Smooth muscle cell (in vitro differentiated cells): ENCODE measurements at regions not wholly inside any gene's neighbourhood (a gene's known extent, or its start where the extent isn't known, plus 50 kb on each side); places are given as distances from the start of the nearest gene placed in this dataset.

Source experiments
- DNase-seq: peaks from one replicate; lab custom pipeline; 2025; ENCODE audit not compliant: unreplicated experiment; lab: John Stamatoyannopoulos, UW
- H2AFZ ChIP-seq: fragments of 200-600 bp; sonication (generic); 2 replicates; pipeline ENCODE4 v1.6.0; 2016; ENCODE audit warnings: antibody characterized with exemption, low read depth, mild to moderate bottlenecking
- H3F3A ChIP-seq: fragments of 200-600 bp; sonication (generic); 2 replicates; pipeline ENCODE4 v1.6.0; 2017; ENCODE audit warnings: antibody characterized with exemption, low read depth
- H3K27ac ChIP-seq: fragments of 200-600 bp; sonication (generic); 2 replicates; pipeline ENCODE4 v1.5.1; 2016; ENCODE audit warnings: low read depth, mild to moderate bottlenecking
- H3K27me3 ChIP-seq: fragments of 200-600 bp; sonication (generic); 2 replicates; pipeline ENCODE4 v1.6.1; 2016; ENCODE audit warnings: low read depth, mild to moderate bottlenecking
- H3K36me3 ChIP-seq: fragments of 200-600 bp; sonication (generic); 2 replicates; pipeline ENCODE4 v1.5.1; 2016; ENCODE audit warnings: low read depth
- H3K4me1 ChIP-seq: fragments of 200-600 bp; sonication (generic); 2 replicates; pipeline ENCODE4 v1.5.1; 2016; ENCODE audit warnings: low read depth
- H3K4me2 ChIP-seq: fragments of 200-600 bp; sonication (generic); 2 replicates; pipeline ENCODE4 v1.6.0; 2016; ENCODE audit warnings: mild to moderate bottlenecking
- H3K4me3 ChIP-seq: fragments of 200-600 bp; sonication (generic); 2 replicates; pipeline ENCODE4 v1.5.1; 2016; ENCODE audit warnings: mild to moderate bottlenecking
- H3K79me2 ChIP-seq: fragments of 200-600 bp; sonication (generic); 2 replicates; pipeline ENCODE4 v1.6.0; 2016; ENCODE audit warnings: low read depth, mild to moderate bottlenecking
- H3K9ac ChIP-seq: fragments of 200-600 bp; sonication (generic); 2 replicates; pipeline ENCODE4 v1.6.0; 2016; ENCODE audit warnings: low read depth
- H3K9me3 ChIP-seq: fragments of 200-600 bp; sonication (generic); replicated peaks from 2 replicates; pipeline ENCODE4 v1.5.1; 2016; ENCODE audit warnings: low read depth
- H4K20me1 ChIP-seq: fragments of 200-600 bp; sonication (generic); 2 replicates; pipeline ENCODE4 v1.6.0; 2016; ENCODE audit warnings: low read depth
- WGBS: methylation state at CpG from one replicate; pipeline ENCODE4 v1.1.7; 2016; ENCODE audit warnings: low lambda C conversion rate; 5-methylcytosine and 5-hydroxymethylcytosine counted together
- TF ChIP-seq, protein P1 (sequence below): fragments of 200-600 bp; sonication (generic); IDR thresholded peaks from 2 replicates; pipeline ENCODE4 v1.5.1; 2017; ENCODE audit warnings: borderline replicate concordance, mild to moderate bottlenecking, antibody characterized with exemption; ENCODE audit not compliant: insufficient read depth, poor library complexity, severe bottlenecking

DNA sequence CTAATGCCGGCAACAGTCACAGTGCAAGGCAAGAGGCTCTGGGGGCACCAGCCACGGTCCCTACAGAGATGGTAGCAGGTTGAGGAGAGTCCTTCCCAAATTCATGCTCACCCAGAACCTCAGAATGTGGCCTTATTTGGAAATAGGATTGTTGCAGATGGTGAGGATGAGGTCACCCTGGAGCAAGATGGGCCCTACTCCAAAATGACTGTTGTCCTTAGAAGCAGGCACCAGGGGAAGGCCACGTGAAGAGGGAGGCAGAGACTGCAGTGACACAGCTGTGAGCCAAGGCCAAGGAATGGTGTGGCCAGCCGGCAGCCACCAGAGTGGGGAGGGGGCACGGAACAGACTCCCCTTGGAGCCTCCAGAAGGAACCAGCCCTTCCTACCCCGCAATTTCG is 70.8 kb upstream of the CLDN14 start:
- H3K9ac ChIP-seq = no peak overlapping the region
- no peak overlapping the region for H3K4me3 ChIP-seq

DNA sequence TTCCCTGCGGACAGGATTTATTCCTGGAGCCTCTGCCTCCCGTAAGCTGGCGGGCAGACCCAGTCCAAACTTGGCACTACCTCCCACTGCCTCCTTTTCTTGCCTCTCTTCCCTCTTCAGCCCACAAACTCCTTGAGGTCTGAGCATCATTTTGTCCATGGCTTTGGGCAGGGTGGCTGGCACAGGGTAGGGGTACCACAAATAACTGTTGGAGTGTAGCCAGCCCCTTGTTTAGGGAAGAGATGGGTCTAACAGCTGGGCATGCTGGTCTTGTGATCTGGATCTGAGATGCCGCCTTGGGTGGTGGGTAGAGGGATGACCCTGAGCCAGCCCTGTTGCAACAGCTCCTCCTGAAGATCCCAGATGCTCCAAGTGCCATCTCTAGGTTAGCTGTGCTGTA is 71.4 kb upstream of the CLDN14 start:
- Histone ChIP-seq H4K20me1 (no peaks in the 10 kb centered on the region), H3K9me3 (no peaks in the 10 kb centered on the region), H3F3A (no peaks in the 10 kb centered on the region), H3K36me3 (no peaks in the 10 kb centered on the region), H3K27ac (peak overlapping the region; percentile 12), H3K4me2 (peak overlapping the region; percentile 67), H3K27me3 (no peaks in the 10 kb centered on the region), H3K79me2 (no peaks in the 10 kb centered on the region), H2AFZ (no peak overlapping the region), H3K9ac (no peak overlapping the region), H3K4me3 (no peak overlapping the region), H3K4me1 (no peaks in the 10 kb centered on the region)
- WGBS = 97% methylated on average over 4 of the region's 4 CpGs
- TF ChIP-seq, protein P1, sequence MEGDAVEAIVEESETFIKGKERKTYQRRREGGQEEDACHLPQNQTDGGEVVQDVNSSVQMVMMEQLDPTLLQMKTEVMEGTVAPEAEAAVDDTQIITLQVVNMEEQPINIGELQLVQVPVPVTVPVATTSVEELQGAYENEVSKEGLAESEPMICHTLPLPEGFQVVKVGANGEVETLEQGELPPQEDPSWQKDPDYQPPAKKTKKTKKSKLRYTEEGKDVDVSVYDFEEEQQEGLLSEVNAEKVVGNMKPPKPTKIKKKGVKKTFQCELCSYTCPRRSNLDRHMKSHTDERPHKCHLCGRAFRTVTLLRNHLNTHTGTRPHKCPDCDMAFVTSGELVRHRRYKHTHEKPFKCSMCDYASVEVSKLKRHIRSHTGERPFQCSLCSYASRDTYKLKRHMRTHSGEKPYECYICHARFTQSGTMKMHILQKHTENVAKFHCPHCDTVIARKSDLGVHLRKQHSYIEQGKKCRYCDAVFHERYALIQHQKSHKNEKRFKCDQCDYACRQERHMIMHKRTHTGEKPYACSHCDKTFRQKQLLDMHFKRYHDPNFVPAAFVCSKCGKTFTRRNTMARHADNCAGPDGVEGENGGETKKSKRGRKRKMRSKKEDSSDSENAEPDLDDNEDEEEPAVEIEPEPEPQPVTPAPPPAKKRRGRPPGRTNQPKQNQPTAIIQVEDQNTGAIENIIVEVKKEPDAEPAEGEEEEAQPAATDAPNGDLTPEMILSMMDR = no peak
- DNase-seq = no peak

More for the DNA sequence above, 70.8 kb upstream of the CLDN14 start:
- H3K4me1 ChIP-seq = no peaks in the 10 kb centered on the region
- no peaks in the 10 kb centered on the region for H3K9me3 ChIP-seq
- H4K20me1 ChIP-seq = no peaks in the 10 kb centered on the region
- no peak overlapping the region for H3K27ac ChIP-seq
- no peaks in the 10 kb centered on the region for H3F3A ChIP-seq
- no peaks in the 10 kb centered on the region for H3K36me3 ChIP-seq
- WGBS = 75% methylated on average over 7 of the region's 7 CpGs
- TF ChIP-seq, protein P1 = no peak
- H3K4me2 ChIP-seq = no peak overlapping the region
- no peaks in the 10 kb centered on the region for H3K79me2 ChIP-seq
- DNase-seq = no peak
- H3K27me3 ChIP-seq = no peaks in the 10 kb centered on the region
- no peak overlapping the region for H2AFZ ChIP-seq

DNA sequence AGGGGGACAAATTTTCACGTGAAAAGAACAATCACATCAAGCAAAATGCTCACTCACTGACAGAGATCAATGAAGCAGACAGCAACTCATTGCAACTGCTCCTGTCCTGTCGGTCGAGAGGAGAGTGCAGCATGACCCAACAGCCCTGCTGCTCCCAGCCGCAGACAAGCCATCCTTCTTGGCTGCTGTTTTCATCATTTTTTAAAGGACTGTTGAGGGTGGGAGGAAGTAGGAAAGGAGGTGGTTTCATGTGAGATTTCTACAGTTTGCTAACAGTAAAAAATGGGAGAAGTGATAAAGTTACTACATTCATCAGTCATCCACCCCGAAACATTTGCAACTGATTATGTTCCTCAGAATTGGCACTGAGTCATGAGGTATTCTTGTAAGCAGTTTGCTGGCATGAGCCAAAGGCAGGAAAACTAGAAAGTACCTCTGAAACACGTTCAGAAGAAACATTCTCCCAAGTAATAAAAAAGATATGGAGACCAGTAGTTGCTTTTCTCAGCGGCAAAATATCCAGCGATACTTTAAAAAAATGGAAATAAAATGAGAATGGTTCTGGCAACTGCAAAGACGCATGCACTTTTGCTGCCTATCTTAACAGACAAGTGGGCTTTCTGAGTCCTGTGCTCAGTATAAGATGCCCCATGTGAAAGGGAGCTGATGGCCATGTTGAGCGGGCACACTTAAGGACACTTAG is 72.0 kb upstream of the CLDN14 start:
- Histone ChIP-seq H3K4me1 (no peaks in the 10 kb centered on the region), H3K4me3 (no peak overlapping the region), H3K9me3 (no peaks in the 10 kb centered on the region), H3K9ac (no peak overlapping the region), H3K27me3 (no peaks in the 10 kb centered on the region), H3K27ac (peak overlapping the region; percentile 12), H3F3A (no peaks in the 10 kb centered on the region), H3K36me3 (no peaks in the 10 kb centered on the region), H3K4me2 (peak overlapping the region; percentile 67), H2AFZ (no peak overlapping the region), H3K79me2 (no peaks in the 10 kb centered on the region), H4K20me1 (no peaks in the 10 kb centered on the region)
- no peak for DNase-seq
- 41% methylated on average over 10 of the region's 10 CpGs for WGBS
- TF ChIP-seq, protein P1 = no peak

DNA sequence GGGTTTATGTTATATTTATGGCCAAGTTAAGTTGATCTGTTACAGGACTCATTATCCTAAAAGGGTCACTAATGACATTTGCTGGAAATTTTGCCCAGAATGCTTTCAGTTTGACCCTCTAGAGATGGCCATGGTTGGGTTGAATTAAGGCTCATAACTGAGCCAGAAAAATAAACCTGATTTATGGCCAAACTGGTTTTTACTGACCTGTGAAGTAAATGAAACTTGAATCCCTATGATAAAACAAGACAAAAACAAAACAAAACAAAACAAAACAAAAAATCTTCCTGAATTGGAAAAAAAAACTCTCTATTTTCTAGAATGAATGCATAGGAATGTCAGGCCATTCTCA is 72.5 kb upstream of the CLDN14 start:
- H3K9me3 ChIP-seq = no peaks in the 10 kb centered on the region
- no peaks in the 10 kb centered on the region for H3F3A ChIP-seq
- H3K4me2 ChIP-seq = peak overlapping the region; percentile 67
- no peaks in the 10 kb centered on the region for H3K79me2 ChIP-seq
- no peak overlapping the region for H3K4me3 ChIP-seq
- H3K9ac ChIP-seq = no peak overlapping the region
- no peak for DNase-seq
- no peaks in the 10 kb centered on the region for H4K20me1 ChIP-seq
- H3K27ac ChIP-seq = no peak overlapping the region
- TF ChIP-seq, protein P1 = no peak
- H3K36me3 ChIP-seq = no peaks in the 10 kb centered on the region
- H3K27me3 ChIP-seq = no peaks in the 10 kb centered on the region
- H2AFZ ChIP-seq = no peak overlapping the region
- H3K4me1 ChIP-seq = no peaks in the 10 kb centered on the region
